ENCODE measurements at regions not wholly inside any gene's neighbourhood (a gene's known extent, or its start where the extent isn't known, plus 50 kb on each side); places are given as distances from the start of the nearest gene placed in this dataset.

GRCh38 chr9:126017758-126018157 is 270.6 kb downstream of the PBX3 start:
- BruUV-seq (replicated peaks) = no TSS peak
- H3K27me3 ChIP-seq (ENCODE audit: control insufficient read depth in 2 of 2, insufficient read depth in 2 of 2, low read length in 2 of 2) = peaks cover 17 to 57% of the 10 kb centered on the region in 2 experiments; a peak in 4 of 5 replicates
- TF ChIP-seq ATF2 (CRISPR knock-in tag; IDR thresholded peaks at IDR 0.05) = no peak
- TF ChIP-seq CHAMP1 (IDR thresholded peaks at IDR 0.05) = no peak
- TF ChIP-seq NR2C1 (IDR thresholded peaks at IDR 0.05) = no peak
- TF ChIP-seq NR2C1 (tag; IDR thresholded peaks at IDR 0.05) = no peak
- TF ChIP-seq BDP1 (IDR thresholded peaks at IDR 0.05; ENCODE audit: insufficient read depth, insufficient read length) = no peak
- no peak for TF ChIP-seq CREB3L1 (IDR thresholded peaks at IDR 0.05; ENCODE audit: borderline replicate concordance, low read depth)
- TF ChIP-seq MTA3 (IDR thresholded peaks at IDR 0.05; ENCODE audit: borderline replicate concordance) = no peak
- no peak for TF ChIP-seq SAFB (IDR thresholded peaks at IDR 0.05; ENCODE audit: borderline replicate concordance, low read depth, low read length)
- TF ChIP-seq HIVEP1 (CRISPR knock-in tag; IDR thresholded peaks at IDR 0.05) = no peak
- no peak for TF ChIP-seq ETV6 (IDR thresholded peaks at IDR 0.05; ENCODE audit: borderline replicate concordance in 1 of 2, low read depth in 2 of 2, low read length in 1 of 2)
- TF ChIP-seq ETV6 (CRISPR knock-in tag; IDR thresholded peaks at IDR 0.05; ENCODE audit: borderline replicate concordance) = no peak
- TF ChIP-seq ZNF3 (CRISPR knock-in tag; IDR thresholded peaks at IDR 0.05) = no peak
- no peak for TF ChIP-seq E2F6 (IDR thresholded peaks at IDR 0.05; ENCODE audit: borderline replicate concordance in 1 of 2, extremely low read depth in 1 of 2, insufficient read depth in 1 of 2, insufficient read length in 1 of 2, low read depth in 1 of 2, low read length in 1 of 2, poor library complexity in 1 of 2, severe bottlenecking in 1 of 2)
- no peak for TF ChIP-seq ZNF24 (IDR thresholded peaks at IDR 0.05)

More at GRCh38 chr9:126017758-126018157, 270.6 kb downstream of the PBX3 start:
- no peak overlapping the region for H3K4me3 ChIP-seq
- H3K27ac ChIP-seq (ENCODE audit: extremely low read depth, low read depth, low read length) = no peak overlapping the region
- ATAC-seq (no peak), FAIRE-seq (no peak), DNase-seq (ENCODE audit: extremely low read depth in 1 of 4, low spot score in 3 of 4) (no peak)
- no peak overlapping the region for H2AFZ ChIP-seq (ENCODE audit: low read depth, low read length)
- intact Hi-C loops (cut with micrococcal nuclease) = no loop called here
- H3K9me3 ChIP-seq (replicated peaks; ENCODE audit: control insufficient read depth, insufficient read depth, low read depth, low read length) = no peaks in the 10 kb centered on the region
- 2% methylated on average over 4 of the region's 4 CpGs for WGBS (ENCODE audit: insufficient coverage, low coverage, missing lambda C conversion rate)
- H3K9me1 ChIP-seq (ENCODE audit: control insufficient read depth, insufficient read depth, low read length) = no peaks in the 10 kb centered on the region
- H3K4me1 ChIP-seq (replicated peaks in 1 of 2; ENCODE audit: control insufficient read depth in 2 of 2, insufficient read depth in 2 of 2, low read length in 2 of 2) = no peaks in the 10 kb centered on the region; a peak in 1 of 5 replicates
- in situ Hi-C loops (cut with MboI) = no loop called here
- CTCF ChIA-PET (ENCODE audit: low intra/inter-chr PET ratio) = no interaction called here
- H3K4me2 ChIP-seq (ENCODE audit: insufficient read depth, low read length) = no peak overlapping the region
- no peaks in the 10 kb centered on the region for H3K36me3 ChIP-seq (ENCODE audit: control insufficient read depth, insufficient read depth, low read length)
- no peak overlapping the region for H3K9ac ChIP-seq (ENCODE audit: insufficient read depth in 1 of 2, low read depth in 2 of 2, low read length in 2 of 2)
- no peaks in the 10 kb centered on the region for H3K79me2 ChIP-seq (ENCODE audit: control insufficient read depth, insufficient read depth, low read length)
- POLR2A ChIA-PET = interaction anchor here (0.7 to 1.4 kb wide), 3 partner anchors 10 to 256 kb away, joined by 3 to 4 read pairs (median 3); no protein-coding TSS in a partner anchor
- peaks cover 3% of the 10 kb centered on the region; the same call in 1 of the 2 replicates for H4K20me1 ChIP-seq (replicated peaks; ENCODE audit: control insufficient read depth, insufficient read depth, low read length)

Measured in K562 (cell line).